Fibroblast of lung (primary cell): ENCODE measurements at regions not wholly inside any gene's neighbourhood (a gene's known extent, or its start where the extent isn't known, plus 50 kb on each side); places are given as distances from the start of the nearest gene placed in this dataset.

Experiments
- DNase-seq, 2 donors: peaks; one replicate each; pipeline versions ENCODE4 v3.0.0 to v3.0.0-alpha.2; 2010; ENCODE audit warnings: low read depth in 2 of 2
- H2AFZ ChIP-seq: 2 replicates; pipeline ENCODE4 v1.5.1; 2012; ENCODE audit warnings: low read length, control low read depth, inconsistent platforms
- H3K27ac ChIP-seq: 2 replicates; pipeline ENCODE4 v1.5.1; 2011; ENCODE audit warnings: low read length, control low read depth; ENCODE audit not compliant: insufficient read depth
- H3K27me3 ChIP-seq: 2 replicates; pipeline ENCODE4 v1.5.1; 2011; ENCODE audit warnings: mild to moderate bottlenecking, low read length; ENCODE audit not compliant: control insufficient read depth, insufficient read depth
- H3K36me3 ChIP-seq: 2 replicates; pipeline ENCODE4 v1.5.1; 2011; ENCODE audit warnings: low read length; ENCODE audit not compliant: control insufficient read depth, insufficient read depth
- H3K4me1 ChIP-seq: 2 replicates; pipeline ENCODE4 v1.5.1; 2011; ENCODE audit warnings: low read length; ENCODE audit not compliant: control insufficient read depth, insufficient read depth; ENCODE audit errors: extremely low read depth
- H3K4me2 ChIP-seq: 2 replicates; pipeline ENCODE4 v1.5.1; 2011; ENCODE audit warnings: low read length, control low read depth; ENCODE audit not compliant: insufficient read depth; ENCODE audit errors: extremely low read depth
- H3K4me3 ChIP-seq, 4 experiments: fragments of 200-600 bp in 1 of 4; sonication (generic) in 1 of 4; replicated peaks in 1 of 4; 2 replicates each; pipeline ENCODE4 v1.5.1; 2011 to 2016; ENCODE audit warnings: low read length in 4 of 4, low read depth in 3 of 4, mild to moderate bottlenecking in 3 of 4, control low read depth in 2 of 4, inconsistent platforms in 1 of 4, mixed read lengths in 1 of 4; ENCODE audit not compliant: insufficient read depth in 1 of 4; ENCODE audit errors: control extremely low read depth in 1 of 4
- H3K79me2 ChIP-seq: 2 replicates; pipeline ENCODE4 v1.5.1; 2012; ENCODE audit warnings: mild to moderate bottlenecking, low read length, inconsistent platforms; ENCODE audit not compliant: control insufficient read depth, insufficient read depth
- H3K9ac ChIP-seq: 2 replicates; pipeline ENCODE4 v1.5.1; 2011; ENCODE audit warnings: mild to moderate bottlenecking, low read length, control low read depth; ENCODE audit not compliant: insufficient read depth
- H3K9me3 ChIP-seq: 2 replicates; pipeline ENCODE4 v1.5.1; 2012; ENCODE audit warnings: low read depth, low read length; ENCODE audit not compliant: control insufficient read depth, insufficient read depth
- H4K20me1 ChIP-seq: 2 replicates; pipeline ENCODE4 v1.5.1; 2011; ENCODE audit warnings: low read length; ENCODE audit not compliant: control insufficient read depth, insufficient read depth; ENCODE audit errors: extremely low read depth
- CTCF ChIP-seq, 2 donors: IDR thresholded peaks in 1 of 2; conservative IDR thresholded peaks in 1 of 2; 1 replicate in 1 of 2; 2 replicates in 1 of 2; pipeline ENCODE4 v1.5.1; 2011 to 2012; ENCODE audit warnings: low read length in 2 of 2, control low read depth in 1 of 2, inconsistent platforms in 1 of 2, low read depth in 1 of 2, mild to moderate bottlenecking in 1 of 2
- EZH2 ChIP-seq: IDR thresholded peaks from 2 replicates; pipeline ENCODE4 v1.5.1; 2012; ENCODE audit warnings: low read length, control low read depth, mild to moderate bottlenecking; ENCODE audit errors: missing control alignments

GRCh38 chr13:44822291-44822690 is 167.0 kb downstream of the NUFIP1 start:
- Histone ChIP-seq H3K4me3 (no peak overlapping the region), H3K36me3 (no peaks in the 10 kb centered on the region), H3K9ac (no peak overlapping the region), H3K4me2 (no peak overlapping the region), H3K9me3 (no peaks in the 10 kb centered on the region), H3K4me1 (peaks cover 4% of the 10 kb centered on the region), H3K79me2 (no peaks in the 10 kb centered on the region), H4K20me1 (no peaks in the 10 kb centered on the region), H3K27me3 (no peaks in the 10 kb centered on the region), H3K27ac (no peak overlapping the region), H2AFZ (no peak overlapping the region)
- TF ChIP-seq EZH2: no peak
- TF ChIP-seq CTCF (conservative IDR thresholded peaks at IDR 0.05 in 1 of 2, IDR thresholded peaks at IDR 0.05 in 1 of 2; ENCODE audit: low read depth in 1 of 2, low read length in 2 of 2): no peak
- DNase-seq: no peak

- no peak overlapping the region for H3K9ac ChIP-seq
- TF ChIP-seq CTCF (conservative IDR thresholded peaks at IDR 0.05 in 1 of 2, IDR thresholded peaks at IDR 0.05 in 1 of 2; ENCODE audit: low read depth in 1 of 2, low read length in 2 of 2): no peak
- no peak for TF ChIP-seq EZH2
- H3K9me3 ChIP-seq: no peaks in the 10 kb centered on the region
- H3K4me3 ChIP-seq: no peak overlapping the region
- no peak overlapping the region for H3K4me2 ChIP-seq
- no peaks in the 10 kb centered on the region for H3K27me3 ChIP-seq
- H3K79me2 ChIP-seq: no peaks in the 10 kb centered on the region
- no peak overlapping the region for H3K27ac ChIP-seq
- peak in 1 of 2 donors; percentile 54 for DNase-seq
- peaks cover 21% of the 10 kb centered on the region for H3K4me1 ChIP-seq
- no peak overlapping the region for H2AFZ ChIP-seq
- no peaks in the 10 kb centered on the region for H4K20me1 ChIP-seq
- H3K36me3 ChIP-seq: no peaks in the 10 kb centered on the region
Measured at GRCh38 chr13:44819772-44820171, 169.5 kb downstream of the NUFIP1 start.

- H3K4me1 ChIP-seq: peaks cover 21% of the 10 kb centered on the region
- no peak overlapping the region for H3K4me3 ChIP-seq
- no peaks in the 10 kb centered on the region for H3K27me3 ChIP-seq
- H4K20me1 ChIP-seq: no peaks in the 10 kb centered on the region
- H3K4me2 ChIP-seq: no peak overlapping the region
- no peak overlapping the region for H3K9ac ChIP-seq
- peak; percentile 63 to 93 for DNase-seq
- peak overlapping the region; percentile 19 for H3K27ac ChIP-seq
- TF ChIP-seq CTCF (conservative IDR thresholded peaks at IDR 0.05 in 1 of 2, IDR thresholded peaks at IDR 0.05 in 1 of 2; ENCODE audit: low read depth in 1 of 2, low read length in 2 of 2) (no peak), EZH2 (no peak)
- H2AFZ ChIP-seq: no peak overlapping the region
- H3K9me3 ChIP-seq: no peaks in the 10 kb centered on the region
- no peaks in the 10 kb centered on the region for H3K36me3 ChIP-seq
- no peaks in the 10 kb centered on the region for H3K79me2 ChIP-seq
Measured at GRCh38 chr13:44819245-44819644, 170.0 kb downstream of the NUFIP1 start.
